ENCODE measurements at regions not wholly inside any gene's neighbourhood (a gene's known extent, or its start where the extent isn't known, plus 50 kb on each side); places are given as distances from the start of the nearest gene placed in this dataset.

DNA sequence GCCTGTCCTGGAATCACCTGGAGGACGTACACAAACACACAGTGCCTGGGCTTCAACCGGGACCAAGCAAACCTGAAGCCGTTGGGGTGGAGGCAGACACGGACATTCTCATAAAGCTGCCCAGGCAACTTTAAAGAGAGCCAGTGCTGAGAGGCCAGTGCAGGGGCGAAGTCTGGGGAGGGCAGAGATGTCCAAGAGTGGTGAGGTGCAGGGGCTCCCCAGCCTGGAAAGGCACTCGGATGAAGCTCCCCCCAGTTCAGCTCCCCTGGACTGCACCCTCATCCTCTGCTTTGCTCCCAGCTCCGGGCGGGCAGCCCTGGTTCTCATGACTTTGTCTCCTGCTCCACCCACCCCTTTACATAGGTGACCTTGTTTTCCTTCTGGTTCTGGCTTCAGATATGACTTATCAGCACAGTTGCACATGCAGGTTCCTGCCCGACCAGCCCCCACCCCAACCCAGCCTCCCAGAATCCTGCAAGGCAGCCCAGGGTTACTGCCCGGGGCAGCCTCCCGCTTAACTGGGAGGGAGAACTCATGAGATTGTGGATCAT lies 60.8 kb upstream of the EEPD1 start:
- TF ChIP-seq, protein P1, sequence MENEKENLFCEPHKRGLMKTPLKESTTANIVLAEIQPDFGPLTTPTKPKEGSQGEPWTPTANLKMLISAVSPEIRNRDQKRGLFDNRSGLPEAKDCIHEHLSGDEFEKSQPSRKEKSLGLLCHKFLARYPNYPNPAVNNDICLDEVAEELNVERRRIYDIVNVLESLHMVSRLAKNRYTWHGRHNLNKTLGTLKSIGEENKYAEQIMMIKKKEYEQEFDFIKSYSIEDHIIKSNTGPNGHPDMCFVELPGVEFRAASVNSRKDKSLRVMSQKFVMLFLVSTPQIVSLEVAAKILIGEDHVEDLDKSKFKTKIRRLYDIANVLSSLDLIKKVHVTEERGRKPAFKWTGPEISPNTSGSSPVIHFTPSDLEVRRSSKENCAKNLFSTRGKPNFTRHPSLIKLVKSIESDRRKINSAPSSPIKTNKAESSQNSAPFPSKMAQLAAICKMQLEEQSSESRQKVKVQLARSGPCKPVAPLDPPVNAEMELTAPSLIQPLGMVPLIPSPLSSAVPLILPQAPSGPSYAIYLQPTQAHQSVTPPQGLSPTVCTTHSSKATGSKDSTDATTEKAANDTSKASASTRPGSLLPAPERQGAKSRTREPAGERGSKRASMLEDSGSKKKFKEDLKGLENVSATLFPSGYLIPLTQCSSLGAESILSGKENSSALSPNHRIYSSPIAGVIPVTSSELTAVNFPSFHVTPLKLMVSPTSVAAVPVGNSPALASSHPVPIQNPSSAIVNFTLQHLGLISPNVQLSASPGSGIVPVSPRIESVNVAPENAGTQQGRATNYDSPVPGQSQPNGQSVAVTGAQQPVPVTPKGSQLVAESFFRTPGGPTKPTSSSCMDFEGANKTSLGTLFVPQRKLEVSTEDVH (IDR thresholded peaks at IDR 0.05; ENCODE audit: low read depth, partially characterized antibody) = no peak
- TF ChIP-seq RCOR1 (conservative IDR thresholded peaks at IDR 0.05; ENCODE audit: low read depth, low read length) (no peak), HDAC2 (IDR thresholded peaks at IDR 0.05) (no peak), NFYA (IDR thresholded peaks at IDR 0.05; ENCODE audit: borderline replicate concordance, low read depth, low read length) (no peak)
- TF ChIP-seq, protein P2, sequence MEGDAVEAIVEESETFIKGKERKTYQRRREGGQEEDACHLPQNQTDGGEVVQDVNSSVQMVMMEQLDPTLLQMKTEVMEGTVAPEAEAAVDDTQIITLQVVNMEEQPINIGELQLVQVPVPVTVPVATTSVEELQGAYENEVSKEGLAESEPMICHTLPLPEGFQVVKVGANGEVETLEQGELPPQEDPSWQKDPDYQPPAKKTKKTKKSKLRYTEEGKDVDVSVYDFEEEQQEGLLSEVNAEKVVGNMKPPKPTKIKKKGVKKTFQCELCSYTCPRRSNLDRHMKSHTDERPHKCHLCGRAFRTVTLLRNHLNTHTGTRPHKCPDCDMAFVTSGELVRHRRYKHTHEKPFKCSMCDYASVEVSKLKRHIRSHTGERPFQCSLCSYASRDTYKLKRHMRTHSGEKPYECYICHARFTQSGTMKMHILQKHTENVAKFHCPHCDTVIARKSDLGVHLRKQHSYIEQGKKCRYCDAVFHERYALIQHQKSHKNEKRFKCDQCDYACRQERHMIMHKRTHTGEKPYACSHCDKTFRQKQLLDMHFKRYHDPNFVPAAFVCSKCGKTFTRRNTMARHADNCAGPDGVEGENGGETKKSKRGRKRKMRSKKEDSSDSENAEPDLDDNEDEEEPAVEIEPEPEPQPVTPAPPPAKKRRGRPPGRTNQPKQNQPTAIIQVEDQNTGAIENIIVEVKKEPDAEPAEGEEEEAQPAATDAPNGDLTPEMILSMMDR (IDR thresholded peaks at IDR 0.05 in 2 of 3, conservative IDR thresholded peaks at IDR 0.05 in 1 of 3; ENCODE audit: control insufficient read depth in 2 of 3, extremely low read depth in 1 of 3, insufficient read depth in 1 of 3, low read depth in 3 of 3, low read length in 3 of 3) = no peak
- TF ChIP-seq, protein P3, sequence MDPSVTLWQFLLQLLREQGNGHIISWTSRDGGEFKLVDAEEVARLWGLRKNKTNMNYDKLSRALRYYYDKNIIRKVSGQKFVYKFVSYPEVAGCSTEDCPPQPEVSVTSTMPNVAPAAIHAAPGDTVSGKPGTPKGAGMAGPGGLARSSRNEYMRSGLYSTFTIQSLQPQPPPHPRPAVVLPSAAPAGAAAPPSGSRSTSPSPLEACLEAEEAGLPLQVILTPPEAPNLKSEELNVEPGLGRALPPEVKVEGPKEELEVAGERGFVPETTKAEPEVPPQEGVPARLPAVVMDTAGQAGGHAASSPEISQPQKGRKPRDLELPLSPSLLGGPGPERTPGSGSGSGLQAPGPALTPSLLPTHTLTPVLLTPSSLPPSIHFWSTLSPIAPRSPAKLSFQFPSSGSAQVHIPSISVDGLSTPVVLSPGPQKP (IDR thresholded peaks at IDR 0.05; ENCODE audit: low read depth, low read length) = no peak
